ENCODE measurements at regions not wholly inside any gene's neighbourhood (a gene's known extent, or its start where the extent isn't known, plus 50 kb on each side); places are given as distances from the start of the nearest gene placed in this dataset.

DNA sequence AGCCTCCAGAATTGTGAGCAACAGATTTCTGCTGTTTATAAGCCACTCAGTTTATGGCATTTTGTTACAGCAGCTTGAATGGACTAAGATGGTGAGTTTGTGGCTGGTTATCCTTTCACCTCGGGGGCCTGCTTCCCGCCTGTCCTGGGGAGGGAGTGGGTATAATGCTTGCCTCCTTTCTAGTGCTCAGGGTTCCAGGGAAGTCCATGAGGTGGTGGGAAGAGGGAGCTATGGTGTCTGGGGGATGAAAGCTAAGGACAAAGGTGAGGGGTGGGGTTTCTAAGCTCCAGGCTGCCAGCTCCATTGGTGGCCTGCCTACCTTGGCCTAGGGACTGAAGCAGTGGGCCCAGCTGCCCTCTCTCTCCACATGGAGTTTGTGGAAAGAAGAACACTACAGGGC lies 50.2 kb upstream of the SDK2 start:
- TF ChIP-seq, protein P1, sequence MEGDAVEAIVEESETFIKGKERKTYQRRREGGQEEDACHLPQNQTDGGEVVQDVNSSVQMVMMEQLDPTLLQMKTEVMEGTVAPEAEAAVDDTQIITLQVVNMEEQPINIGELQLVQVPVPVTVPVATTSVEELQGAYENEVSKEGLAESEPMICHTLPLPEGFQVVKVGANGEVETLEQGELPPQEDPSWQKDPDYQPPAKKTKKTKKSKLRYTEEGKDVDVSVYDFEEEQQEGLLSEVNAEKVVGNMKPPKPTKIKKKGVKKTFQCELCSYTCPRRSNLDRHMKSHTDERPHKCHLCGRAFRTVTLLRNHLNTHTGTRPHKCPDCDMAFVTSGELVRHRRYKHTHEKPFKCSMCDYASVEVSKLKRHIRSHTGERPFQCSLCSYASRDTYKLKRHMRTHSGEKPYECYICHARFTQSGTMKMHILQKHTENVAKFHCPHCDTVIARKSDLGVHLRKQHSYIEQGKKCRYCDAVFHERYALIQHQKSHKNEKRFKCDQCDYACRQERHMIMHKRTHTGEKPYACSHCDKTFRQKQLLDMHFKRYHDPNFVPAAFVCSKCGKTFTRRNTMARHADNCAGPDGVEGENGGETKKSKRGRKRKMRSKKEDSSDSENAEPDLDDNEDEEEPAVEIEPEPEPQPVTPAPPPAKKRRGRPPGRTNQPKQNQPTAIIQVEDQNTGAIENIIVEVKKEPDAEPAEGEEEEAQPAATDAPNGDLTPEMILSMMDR (IDR thresholded peaks at IDR 0.05; ENCODE audit: extremely low read depth, missing control alignments) = no peak
- DNase-seq (ENCODE audit: low spot score) = no peak

DNA sequence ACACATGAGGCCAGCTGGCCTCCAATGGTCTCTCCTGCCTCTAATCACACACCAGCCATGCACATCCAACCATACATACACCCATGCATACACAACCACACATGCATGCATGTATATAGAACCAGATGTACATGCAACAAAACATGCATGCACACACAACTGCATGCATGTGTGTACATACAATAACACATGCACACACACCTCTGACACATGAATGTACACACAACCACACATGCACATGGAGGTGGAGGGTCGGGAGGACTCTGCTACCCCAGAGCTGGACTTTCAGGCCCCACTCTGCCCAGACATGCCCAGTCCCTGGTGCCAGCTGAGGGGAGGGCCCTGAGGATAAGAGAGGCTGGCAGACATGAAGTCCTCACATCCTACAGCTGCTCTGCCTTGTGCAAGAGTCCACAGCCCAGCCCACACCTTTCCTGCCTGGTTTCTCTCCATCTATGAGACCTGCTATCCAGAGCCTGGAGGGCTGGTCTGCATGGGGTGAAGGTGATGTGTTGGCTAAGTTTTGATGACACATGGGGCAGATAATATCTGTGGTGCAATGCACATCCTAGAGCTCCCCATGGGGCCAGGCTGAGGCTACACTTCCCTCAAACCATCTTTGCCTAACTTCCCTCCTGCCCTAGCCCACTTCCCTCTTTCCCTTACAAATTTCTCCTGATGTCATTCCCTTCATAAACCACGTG lies 50.9 kb upstream of the SDK2 start:
- no peak for DNase-seq (ENCODE audit: low spot score)
- TF ChIP-seq, protein P1 (IDR thresholded peaks at IDR 0.05; ENCODE audit: extremely low read depth, missing control alignments) = no peak

GRCh38 chr17:73696251-73696650 lies 52.0 kb upstream of the SDK2 start:
- no peak for DNase-seq (ENCODE audit: low spot score)
- TF ChIP-seq, protein P1 (IDR thresholded peaks at IDR 0.05; ENCODE audit: extremely low read depth, missing control alignments) = no peak

DNA sequence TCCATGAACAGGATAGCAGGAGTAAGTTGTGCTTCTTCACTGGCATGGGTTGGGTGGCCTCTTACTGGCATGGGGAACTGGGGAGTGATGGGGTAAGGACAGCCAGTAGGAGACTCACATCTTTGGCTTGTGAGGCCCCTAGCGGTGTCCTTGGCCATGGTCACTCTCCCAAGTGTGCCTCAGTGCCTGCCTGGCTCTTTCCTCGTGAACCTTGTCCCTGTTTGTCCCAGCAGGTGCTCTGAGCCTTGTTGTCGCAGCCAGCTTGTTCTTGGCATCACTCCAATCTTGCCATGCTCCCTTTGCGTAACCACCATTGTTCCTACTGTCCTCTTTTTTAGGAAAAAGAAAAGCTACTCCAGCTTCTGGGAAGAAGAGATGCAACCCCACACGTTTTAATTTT lies 53.6 kb upstream of the SDK2 start:
- DNase-seq (ENCODE audit: low spot score) = no peak
- TF ChIP-seq, protein P1 (IDR thresholded peaks at IDR 0.05; ENCODE audit: extremely low read depth, missing control alignments) = no peak

DNA sequence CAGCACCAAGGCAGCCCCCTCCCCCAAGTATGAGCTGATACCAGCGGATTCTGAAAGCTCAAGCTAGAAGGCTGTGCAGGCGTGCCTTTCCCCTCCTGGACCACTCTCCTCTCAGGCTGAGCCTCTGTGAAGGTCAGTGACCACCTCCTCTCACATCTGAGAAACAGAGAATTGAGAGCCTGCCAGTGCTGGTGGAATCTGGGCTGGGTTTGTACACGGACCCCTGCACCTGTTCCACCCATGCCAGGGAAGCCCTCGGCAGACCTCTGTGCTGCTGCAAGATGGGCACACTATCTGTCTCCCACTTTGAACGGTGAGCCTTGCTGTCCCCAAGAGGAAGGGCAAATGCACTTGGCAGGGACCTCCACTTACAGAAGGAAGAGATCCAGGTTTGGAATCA lies 54.7 kb upstream of the SDK2 start:
- TF ChIP-seq, protein P1 (IDR thresholded peaks at IDR 0.05; ENCODE audit: extremely low read depth, missing control alignments) = no peak
- DNase-seq (ENCODE audit: low spot score) = no peak

- TF ChIP-seq, protein P1 (IDR thresholded peaks at IDR 0.05; ENCODE audit: extremely low read depth, missing control alignments) = no peak
- no peak for DNase-seq (ENCODE audit: low spot score)
Measured at GRCh38 chr17:73701701-73702100, 57.5 kb upstream of the SDK2 start.

- TF ChIP-seq, protein P1 (IDR thresholded peaks at IDR 0.05; ENCODE audit: extremely low read depth, missing control alignments) = no peak
- no peak for DNase-seq (ENCODE audit: low spot score)
Measured at GRCh38 chr17:73703192-73703591, 58.9 kb upstream of the SDK2 start.

Data from GM20000 (cell line).